ENCODE measurements at regions not wholly inside any gene's neighbourhood (a gene's known extent, or its start where the extent isn't known, plus 50 kb on each side); places are given as distances from the start of the nearest gene placed in this dataset.

DNA sequence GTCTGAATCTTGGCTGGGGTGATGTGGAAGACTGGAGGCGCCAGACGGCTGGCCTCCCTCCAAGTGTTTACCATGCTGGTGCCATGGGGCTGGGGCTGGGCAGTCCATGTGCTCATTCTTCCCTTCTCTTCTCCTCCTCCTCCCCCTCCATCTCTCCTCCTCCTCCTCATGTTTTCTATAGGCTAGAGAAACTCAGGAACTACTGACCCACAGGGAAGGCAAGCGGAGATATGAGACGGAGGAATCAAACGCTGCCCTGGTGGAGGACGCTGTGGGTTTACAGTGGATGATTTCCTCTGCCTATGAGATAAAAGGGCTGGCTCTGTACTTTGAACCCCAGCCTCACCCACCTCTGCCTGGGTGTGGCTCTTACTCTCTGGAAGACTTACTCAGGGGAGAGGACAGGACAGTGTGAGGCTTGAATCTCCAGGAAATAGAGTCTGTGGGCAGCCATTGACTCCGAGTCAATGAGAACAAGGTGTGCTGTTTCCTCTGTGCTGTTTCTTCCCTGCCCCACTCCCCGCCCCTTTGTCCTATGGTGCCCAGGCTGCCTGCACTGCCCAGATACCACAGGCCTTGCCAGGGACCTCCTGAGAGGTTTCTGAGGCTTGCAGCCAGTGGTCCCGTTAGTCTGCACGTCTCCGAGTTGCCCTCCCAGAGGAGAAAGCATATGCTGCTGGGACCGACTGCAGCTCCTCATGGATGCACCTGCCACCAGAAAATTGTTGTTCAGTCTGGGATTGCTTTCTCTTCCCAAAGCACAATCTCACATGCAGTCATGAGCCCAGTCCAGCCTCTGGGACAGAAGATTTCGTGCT is 132.6 kb upstream of the ARHGAP5 start:
- no peak for DNase-seq

DNA sequence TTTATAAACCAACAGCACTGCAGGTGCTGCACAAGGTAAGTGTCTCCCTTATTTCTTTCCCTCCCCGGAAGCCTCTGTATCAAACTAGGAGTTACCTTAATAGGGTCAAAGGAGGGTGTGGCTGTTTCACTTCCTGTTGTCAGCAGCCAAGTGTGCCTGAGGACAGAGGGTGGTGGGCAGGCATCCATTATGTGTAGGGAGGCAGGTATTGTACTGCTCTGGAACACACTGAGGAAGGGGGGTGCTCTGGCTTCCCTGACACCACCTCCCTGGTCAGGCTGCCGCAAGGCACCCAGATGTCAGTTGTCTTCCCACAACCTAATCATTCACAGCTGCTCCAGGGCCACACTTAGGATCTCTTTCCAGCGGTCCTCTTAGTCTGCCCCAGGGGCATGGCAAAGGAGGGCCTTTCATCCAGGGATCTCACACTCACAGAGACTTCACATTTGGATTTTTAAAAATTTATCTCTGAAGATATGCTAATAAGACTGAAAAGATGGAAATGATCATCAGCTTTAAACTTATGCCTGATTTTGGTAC is 132.0 kb upstream of the ARHGAP5 start:
- peak; percentile 63 for DNase-seq

DNA sequence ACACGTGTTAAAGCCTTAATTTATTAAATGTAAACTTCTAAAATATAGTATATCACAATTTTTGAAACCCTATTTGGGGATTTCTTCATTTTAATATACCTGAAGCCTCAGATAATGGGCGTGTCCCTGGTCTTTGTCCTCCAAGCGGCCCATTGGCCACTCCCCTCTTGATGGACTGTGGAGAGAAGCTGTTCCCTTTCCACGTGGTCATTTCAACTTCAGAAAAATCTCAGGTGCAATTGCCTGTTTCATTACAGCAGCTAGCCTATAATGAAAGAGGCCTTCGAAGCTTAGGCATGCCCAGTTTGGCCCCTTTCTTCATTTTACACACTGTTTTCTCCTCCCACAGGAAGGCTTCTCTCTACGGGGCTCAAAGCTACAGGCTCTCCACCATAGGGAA is 131.4 kb upstream of the ARHGAP5 start:
- DNase-seq, result no peak

DNA sequence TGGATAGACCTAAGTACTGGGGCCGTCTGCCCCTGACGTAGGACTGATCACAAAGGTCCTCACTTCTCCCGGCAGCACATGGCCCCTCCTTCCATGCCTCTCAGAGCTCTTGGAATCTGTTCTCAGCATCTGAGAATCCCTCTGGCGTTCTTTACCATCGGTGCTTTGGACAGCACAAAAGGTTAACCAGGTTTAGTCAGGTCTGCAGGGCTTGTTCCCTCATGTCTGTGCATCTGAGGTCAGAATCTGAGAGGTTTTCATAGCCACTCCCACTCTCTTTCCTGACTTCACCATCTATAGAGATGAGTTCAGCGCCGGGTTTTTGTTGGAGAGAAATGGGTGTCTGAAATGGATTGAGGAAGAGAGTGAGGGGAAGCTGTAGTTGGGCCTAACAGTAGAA is 130.0 kb upstream of the ARHGAP5 start:
- no peak for DNase-seq

DNA sequence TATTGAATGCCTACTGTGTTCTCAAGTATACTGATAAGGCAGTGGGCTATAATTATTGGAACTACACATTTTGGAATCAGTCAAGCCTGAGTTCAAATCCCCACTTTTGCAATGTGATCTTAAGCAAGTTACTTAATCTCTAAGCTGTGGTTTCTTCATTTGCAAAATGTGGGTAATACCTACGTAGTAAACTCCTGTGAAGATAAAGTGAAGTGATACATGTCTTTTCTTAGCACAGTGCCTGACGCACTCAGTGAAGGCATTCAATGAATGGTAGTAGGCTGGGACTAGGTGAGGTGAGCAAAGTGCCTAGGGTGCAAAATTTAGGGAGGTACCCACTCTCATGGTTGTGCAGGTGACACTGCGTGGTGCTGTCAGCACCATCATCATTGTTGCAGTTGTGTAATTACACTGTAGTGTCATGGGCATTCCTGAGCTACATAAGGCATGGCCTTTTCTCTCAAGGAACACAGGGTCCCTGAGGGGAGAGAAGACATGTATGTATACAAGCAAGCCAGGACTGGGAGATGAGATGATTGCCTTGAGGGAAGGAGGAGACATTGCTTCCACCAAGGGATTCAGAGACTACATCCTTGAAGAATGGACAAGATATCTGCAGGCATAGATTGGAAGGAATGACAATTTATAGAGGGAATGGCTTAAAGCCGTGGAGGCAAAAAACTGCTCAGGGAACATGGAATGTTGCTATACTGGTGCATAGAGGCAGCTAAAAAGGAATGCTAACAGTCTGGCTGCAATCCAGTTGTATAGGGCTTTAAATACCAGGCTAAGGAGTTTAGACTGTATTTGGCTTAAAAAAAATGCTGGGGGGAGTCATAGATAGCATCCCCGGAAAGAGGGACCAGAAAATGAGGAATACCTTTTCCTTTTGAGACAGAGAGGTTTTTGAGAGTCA is 129.2 kb upstream of the ARHGAP5 start:
- DNase-seq, result no peak

DNA sequence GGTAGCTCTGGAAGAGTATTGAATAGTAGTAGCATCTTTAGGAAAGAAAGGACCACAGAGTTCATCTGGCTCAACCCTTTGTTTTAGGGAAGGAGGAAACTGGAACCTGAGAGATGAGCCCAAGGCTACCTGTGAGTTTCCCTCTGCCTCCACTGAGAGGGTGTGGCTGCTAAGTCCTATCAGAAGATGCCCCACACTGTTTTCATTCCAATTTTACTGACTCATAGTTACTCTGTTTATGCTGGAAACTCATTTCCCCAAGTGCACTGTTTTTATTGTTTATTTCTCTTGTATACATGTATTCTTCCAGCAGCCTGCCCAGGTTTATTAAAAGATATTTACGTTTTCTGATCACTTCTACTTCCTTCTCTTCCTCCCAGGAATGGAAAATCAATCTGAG is 127.4 kb upstream of the ARHGAP5 start:
- DNase-seq, result no peak

DNA sequence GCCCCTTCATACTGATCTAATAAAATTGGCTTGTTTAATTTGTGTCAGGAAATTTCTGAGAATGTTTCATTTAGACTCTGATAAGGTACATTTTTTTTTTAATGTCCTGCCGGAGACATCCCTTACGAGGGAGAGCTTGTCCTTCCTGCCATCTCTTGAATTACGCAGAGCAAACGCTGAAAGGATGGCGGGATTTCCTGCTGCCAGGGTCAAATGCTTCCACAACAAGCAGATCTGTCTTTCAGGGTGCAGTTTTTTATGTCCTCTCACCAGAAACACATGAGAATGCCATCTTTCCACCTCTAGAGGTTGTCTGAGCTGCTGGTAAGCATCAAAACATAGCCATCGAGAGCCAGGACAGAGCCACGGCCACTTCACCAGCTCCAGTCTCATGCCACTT is 126.8 kb upstream of the ARHGAP5 start:
- no peak for DNase-seq

DNA sequence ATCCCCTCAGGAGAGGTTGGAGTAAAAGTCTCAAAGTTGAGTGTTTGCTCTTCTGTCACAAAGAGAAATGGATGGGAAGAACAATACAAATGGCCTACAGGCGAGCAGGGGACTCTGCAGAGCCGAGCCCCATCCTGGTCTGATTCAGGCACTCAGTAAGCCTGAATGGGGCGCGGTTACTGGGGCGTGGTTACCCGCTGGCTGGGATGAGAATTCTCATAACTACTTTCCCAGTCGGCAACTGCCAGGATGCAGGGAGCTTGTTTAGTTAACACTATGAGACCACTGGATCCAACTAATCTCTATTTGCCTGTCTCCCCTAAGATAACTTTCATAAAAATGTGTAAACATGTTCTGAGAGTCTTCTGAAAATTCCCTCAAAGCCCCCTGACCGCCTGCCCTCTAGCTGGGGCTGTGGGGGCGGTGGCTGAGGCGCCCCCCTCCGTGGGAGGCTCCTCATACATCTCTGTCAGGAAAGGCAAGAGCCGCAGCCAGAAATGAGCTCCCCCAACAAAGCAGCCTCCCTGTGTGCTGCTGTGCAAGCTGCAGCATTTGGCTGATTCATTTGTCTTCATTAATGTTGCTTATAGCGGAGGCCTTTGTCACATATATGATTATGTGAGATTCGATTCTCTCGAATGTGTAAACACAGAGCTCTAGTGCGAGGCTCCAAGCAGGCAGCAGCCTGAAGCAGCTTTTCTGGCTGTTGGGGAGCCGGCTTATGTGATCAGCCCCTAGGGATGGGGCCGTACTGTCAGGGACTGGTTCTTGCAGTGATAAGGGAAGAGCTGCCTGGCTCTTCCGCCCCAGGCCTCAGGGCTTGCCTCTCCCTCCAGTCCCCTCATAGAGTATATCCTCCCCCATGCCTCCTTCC is 126.1 kb upstream of the ARHGAP5 start:
- DNase-seq, result no peak

DNA sequence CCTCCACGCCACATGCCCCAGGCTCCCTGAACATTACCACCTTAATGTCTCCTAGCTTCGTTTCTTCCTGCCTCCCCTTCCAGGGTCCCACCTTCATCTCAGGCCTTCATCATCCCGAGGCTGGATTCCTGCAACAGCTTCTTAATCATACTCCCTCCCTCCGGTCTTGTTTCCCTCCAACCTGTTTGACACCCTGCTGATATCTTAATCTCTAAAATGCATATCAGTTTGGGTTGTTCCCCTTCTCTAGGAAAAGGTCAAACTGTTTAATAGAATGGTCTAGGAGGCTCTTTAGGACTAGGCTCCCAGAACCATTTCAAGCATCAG is 125.5 kb upstream of the ARHGAP5 start:
- DNase-seq, result no peak

DNA sequence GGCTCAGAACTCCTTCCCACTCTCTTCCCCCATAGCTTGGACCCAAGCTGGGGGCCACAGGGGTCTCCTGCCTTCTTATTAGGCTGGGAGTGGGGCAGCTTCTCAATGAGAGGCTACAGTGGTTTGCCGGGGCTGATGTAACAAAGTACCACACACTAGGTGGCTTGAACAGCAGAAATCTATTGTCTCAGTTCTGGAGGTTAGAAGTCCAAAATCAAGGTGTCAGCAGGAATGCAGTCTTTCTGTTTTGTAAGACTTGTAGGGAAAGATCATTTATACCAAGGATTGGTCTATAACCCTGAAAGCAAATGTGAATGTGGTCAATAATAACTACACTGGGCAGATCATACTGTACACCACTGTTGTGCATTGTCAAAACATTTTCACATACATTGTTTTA is 124.5 kb upstream of the ARHGAP5 start:
- DNase-seq, result no peak

DNA sequence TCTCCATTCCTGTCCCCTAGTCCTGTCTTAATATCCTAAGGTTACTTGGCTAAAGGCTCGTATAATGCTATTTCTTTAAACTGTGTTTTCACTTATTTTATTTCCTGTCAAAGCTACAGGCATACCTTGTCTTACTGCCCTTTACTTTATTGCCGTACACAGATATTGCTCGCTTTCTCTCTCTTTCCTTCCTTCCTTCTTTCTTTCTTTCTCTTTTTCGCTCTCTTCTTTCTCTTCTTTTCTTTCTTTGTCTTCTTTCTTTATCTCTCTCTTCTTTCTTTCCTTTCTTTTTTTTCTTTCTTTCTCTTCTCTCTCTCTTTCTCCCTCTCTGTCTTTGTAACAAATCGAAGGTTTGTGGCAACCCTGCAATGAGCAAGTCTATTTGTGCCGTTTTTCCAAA is 123.9 kb upstream of the ARHGAP5 start:
- DNase-seq, result no peak

DNA sequence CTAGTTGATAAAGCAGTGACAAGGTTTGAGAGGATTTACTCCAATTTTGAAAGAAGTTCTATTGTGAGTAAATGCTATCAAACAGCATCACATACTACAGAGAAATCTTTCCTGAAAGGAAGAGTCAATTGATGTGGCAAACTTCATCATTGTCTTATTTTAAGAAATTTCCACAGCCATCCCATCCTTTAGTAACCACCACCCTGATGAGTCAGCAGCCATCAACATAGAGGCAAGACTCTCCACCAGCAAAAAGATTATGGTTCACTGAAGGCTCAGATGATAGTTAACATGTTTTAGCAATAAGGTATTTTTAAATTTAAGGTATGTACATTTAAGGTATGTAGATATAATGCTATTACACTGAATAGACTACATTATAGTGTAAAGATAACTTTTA is 122.1 kb upstream of the ARHGAP5 start:
- DNase-seq, result no peak

DNA sequence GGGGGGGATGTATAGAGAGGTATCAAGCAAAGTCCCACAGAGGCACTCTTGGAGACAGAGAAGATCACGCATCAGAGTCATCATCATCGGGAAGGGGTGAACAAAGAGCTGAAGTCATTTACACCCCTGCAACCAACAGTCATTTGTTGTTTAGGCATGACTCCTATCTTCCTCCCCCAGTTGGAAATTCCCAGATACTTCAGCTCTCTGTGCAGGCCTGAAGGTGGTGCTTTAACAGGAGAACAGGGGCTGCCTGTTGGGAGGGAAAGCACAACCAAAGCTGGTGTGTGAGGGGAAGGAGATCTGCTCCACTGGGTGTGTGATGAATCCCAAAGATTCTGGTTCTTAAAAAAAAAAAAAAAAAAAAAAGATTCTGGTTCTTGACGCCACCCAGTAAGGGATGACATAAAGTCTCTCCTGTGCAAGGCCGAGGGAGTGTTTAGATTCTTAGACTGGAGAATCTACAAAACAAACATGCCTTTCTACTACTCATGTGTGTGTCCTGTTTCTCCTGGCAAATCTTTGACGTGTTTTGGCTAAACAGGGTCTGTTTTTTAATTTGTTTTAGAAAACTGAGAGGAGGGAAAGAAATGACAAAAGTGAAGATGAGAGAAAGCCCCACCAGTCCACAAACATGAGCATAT is 121.0 kb upstream of the ARHGAP5 start:
- DNase-seq, result no peak

DNA sequence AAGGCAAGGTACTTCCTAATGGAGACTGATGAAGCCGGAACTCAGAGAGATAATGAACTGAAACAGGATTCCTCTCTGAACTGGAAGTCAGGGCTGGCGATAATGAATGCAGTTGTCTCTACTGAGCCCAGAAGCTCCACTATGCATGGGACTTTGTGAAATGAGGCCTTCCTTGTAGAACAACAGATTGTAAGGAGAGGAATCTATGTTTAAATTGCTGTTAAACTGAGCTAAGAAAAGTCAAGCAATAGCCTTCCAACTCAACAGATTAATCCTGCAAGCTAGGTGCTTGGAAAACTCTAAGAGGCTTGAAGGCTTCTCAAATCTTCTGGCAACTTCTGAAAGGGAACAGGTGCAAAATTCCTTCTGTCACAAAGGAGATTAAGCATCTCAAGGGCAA is 119.5 kb upstream of the ARHGAP5 start:
- DNase-seq, result no peak

DNA sequence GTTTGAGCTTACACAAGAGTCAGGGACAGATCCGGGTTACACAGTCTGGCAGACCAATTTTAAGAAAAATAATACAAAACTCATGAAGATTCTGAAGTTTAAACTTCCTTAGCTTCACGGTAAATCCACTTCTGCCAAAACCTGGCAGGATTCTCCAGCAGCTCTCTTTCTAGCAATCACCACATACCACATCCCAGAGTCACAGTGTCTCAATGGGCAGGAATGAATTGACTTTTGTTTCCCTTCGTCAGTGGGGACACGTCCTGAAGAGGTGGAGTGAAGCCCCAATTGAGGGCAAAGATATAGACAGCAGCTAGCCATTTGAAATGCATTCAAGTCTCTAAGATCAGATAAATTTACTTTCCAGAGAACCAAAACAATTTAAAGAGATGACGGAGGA is 117.1 kb upstream of the ARHGAP5 start:
- DNase-seq, result no peak

DNA sequence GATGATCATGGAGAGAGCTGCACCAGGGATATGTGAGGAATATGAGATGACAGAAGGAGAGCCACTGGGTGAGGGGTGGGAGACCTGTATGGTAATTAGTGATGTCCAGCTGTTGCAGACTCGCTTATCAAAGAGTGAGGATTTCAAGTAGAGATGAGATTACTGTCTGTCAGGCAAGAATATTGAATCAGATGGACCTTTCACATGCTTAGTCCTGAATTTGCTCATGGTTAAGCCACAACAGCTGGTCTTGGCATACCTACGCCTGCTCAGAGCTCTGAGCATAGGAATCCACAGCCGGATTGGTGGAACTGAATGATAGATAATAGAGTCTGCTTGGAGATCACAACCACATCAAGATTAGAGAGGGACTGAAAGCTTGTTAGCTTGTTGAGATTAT is 115.2 kb upstream of the ARHGAP5 start:
- DNase-seq, result no peak

DNA sequence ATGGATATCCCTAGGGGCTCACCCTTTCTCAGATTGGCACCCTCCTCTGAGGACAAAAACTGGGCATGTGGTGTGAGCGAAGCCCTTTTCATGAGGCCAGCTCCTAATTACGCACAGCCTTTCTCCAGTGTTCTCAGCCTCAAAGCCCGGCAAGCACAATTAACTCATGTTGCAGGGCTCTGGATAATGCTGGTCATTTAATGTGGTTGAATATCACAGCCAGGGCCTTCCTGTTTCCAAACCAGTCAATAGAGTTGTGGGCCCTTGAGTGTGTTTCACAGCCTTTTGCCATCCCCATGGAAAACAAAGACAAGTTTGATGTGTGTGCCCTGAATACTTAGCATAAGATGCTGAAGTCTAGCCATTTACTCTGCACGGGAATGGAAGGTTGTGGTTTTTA is 114.2 kb upstream of the ARHGAP5 start:
- no peak for DNase-seq

DNA sequence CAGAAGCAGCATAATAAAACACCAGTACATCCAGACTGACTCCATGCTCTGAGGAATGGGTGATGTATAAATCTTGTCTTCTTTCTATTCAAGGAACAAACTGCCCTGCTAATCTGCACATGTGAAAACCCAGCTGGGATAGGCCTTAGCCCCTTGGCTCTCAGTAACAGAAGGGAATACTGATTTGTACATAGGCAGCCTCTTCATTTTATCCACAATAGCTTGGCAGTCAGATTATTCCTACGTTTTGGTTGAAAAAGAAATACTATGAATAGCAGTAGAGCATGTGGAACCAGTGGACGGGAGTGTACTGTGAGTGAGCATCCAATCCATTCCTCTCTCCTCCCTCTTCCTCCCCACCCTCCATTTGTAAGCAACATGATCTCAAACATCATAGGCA is 113.5 kb upstream of the ARHGAP5 start:
- DNase-seq, result no peak

DNA sequence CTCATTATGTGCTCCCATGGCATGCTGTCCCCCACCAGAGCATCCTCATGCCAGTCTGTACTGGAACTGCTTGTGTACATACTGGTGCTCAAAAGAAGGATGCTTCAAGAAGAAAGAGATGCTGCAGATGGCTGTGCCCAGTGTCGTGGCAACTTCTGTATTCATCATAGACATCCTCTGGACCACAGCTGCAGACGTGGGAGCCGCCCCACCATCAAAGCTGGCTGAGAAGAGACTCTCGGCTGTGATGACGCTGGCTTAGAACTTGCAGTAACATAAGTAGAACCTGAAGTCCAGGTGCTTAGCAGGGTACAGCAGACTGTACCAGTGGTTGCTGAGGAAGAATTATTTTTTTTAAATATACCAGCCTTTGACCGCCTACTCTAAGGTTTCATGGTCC is 112.6 kb upstream of the ARHGAP5 start:
- no peak for DNase-seq

DNA sequence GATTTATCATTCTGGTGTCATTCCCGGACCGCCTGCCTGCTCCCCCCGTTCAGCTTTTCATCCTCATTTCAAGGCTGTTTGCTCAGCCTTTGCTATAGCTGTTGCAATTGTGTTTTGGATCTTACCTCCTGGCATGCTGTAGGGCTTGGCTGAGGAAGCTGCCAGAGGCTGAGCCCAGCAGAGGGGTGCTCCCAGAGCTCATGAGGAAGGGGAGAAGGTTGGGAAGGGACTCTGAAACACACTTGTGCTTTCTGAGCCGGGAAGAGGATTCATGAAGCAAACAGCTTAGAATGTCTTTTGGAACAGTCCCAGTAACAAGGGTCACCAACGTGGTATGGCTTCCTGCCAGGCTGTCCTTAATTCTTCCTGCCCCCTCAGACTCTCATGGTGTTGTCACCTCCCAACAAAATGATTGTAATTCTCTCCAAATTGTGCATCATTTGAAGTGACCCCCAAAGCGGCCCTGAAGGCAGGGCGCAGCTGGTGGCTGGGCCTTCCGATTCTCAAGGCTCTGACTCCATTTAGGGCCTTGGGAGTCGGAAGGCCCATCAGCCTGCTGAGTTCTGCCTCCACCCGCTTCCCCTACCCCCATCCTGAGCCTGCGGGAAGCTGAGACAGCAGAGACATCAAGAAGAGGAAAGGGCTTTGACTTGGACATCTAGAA is 111.9 kb upstream of the ARHGAP5 start:
- no peak for DNase-seq

DNA sequence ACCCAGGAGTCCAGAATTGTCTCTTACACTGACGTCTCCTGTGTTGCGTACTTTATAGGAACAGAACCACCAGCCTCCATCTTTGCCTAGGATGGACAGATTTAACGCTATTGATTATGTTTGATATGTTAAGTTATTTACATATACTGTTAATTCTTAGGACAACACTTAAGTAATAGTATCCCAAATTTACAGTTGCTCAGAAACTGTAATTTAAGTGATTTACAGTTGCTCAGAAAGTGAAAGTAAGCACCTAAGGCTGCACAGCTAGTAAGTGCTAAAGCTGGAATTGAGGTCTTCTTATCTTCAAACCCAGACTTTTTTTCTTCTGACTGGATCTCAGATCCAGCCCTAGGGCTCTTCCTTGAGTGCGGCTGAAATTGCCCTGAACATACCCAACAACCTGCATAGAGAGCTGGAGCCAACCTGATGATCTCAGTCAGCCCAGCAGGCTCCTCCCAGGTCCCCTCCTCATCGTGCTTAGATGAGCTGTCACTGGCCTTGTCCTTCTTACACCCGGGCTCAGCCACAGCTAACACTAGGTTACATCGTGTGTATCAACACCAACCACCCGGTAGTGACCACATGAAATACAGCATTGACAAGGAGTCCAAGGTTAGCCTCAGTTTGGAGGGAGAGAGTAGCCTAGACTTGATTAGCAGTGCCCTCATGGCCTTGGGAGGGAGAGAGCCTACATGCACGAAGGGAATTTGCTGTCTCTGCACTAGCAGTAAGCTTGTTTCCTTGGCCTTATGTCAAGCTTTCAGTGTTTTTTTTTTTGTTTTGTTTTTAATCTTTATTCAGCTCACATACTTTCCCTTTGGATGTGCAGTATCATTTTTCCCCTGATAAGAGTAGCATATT is 111.1 kb upstream of the ARHGAP5 start:
- no peak for DNase-seq
